Testis (tissue), 2 donors: ENCODE measurements at regions not wholly inside any gene's neighbourhood (a gene's known extent, or its start where the extent isn't known, plus 50 kb on each side); places are given as distances from the start of the nearest gene placed in this dataset.

ENCODE experiments used
- DNase-seq: peaks from one replicate; pipeline ENCODE4 v3.0.0-alpha.2; 2019
- H3K27ac ChIP-seq, 2 donors: fragments of 200-600 bp; sonication (generic); one replicate each; pipeline ENCODE4 v1.5.1; 2019
- H3K27me3 ChIP-seq: fragments of 200-600 bp; sonication (generic); one replicate; pipeline ENCODE4 v1.5.1; 2019
- H3K36me3 ChIP-seq: fragments of 200-600 bp; sonication (generic); one replicate; pipeline ENCODE4 v1.5.1; 2017; ENCODE audit warnings: low read depth; ENCODE audit errors: missing control alignments
- H3K4me1 ChIP-seq: fragments of 200-600 bp; sonication (generic); one replicate; pipeline ENCODE4 v1.5.1; 2019
- H3K4me3 ChIP-seq, 2 donors: fragments of 200-600 bp; sonication (generic); one replicate each; pipeline ENCODE4 v1.5.1; 2017 to 2019
- H3K9me3 ChIP-seq: fragments of 200-600 bp; sonication (generic); one replicate; pipeline ENCODE4 v1.5.1; 2017
- POLR2A ChIP-seq: fragments of 450-650 bp; IDR thresholded peaks from one replicate; pipeline ENCODE4 v1.6.1; 2017; ENCODE audit warnings: antibody characterized with exemption, mild to moderate bottlenecking, moderate library complexity
- WGBS, 2 donors: methylation state at CpG; one replicate each; pipeline ENCODE4 v1.1.5; 2018; 5-methylcytosine and 5-hydroxymethylcytosine counted together
- intact Hi-C: fragments of 100-400 bp; cut with DNase I; formaldehyde crosslinking; loops from one replicate; pipeline ENCODE4 v1.15.1; 2023; ENCODE audit warnings: low total_unique reads
- TF ChIP-seq, protein P1 (sequence below), 3 experiments: fragments of 450-650 bp in 2 of 3; fragments of 200-600 bp in 1 of 3; sonication (generic) in 1 of 3; IDR thresholded peaks; one replicate each; pipeline ENCODE4 v1.5.1; 2016 to 2019; ENCODE audit warnings: antibody characterized with exemption in 3 of 3, mild to moderate bottlenecking in 2 of 3, moderate library complexity in 1 of 3

DNA sequence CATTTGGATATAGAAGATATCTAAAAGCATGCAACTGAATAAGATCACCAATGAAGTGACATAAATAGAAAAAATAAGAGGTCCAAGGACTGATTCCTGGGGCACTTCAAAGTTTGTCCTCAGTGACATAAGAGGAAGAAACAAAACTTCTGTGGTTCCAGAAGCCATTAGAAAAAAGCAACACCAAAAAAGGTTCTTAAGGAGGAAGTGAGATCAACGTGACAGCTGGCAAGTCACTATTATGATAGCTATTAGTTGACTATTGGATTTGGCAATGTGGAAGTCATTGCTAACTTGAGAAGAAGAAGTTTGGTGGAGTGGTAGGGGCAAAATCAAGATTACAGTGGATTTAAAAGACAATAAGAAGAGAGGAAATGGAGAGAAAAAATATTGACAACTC is 1098.3 kb downstream of the NAALADL2 start:
- intact Hi-C loops, result no loop called here
- H3K4me3 ChIP-seq, result no peak overlapping the region
- H3K36me3 ChIP-seq, result no peaks in the 10 kb centered on the region
- H3K27me3 ChIP-seq, result no peaks in the 10 kb centered on the region
- no peak overlapping the region for H3K27ac ChIP-seq
- H3K4me1 ChIP-seq, result no peaks in the 10 kb centered on the region
- no peak for TF ChIP-seq POLR2A
- TF ChIP-seq, protein P1, sequence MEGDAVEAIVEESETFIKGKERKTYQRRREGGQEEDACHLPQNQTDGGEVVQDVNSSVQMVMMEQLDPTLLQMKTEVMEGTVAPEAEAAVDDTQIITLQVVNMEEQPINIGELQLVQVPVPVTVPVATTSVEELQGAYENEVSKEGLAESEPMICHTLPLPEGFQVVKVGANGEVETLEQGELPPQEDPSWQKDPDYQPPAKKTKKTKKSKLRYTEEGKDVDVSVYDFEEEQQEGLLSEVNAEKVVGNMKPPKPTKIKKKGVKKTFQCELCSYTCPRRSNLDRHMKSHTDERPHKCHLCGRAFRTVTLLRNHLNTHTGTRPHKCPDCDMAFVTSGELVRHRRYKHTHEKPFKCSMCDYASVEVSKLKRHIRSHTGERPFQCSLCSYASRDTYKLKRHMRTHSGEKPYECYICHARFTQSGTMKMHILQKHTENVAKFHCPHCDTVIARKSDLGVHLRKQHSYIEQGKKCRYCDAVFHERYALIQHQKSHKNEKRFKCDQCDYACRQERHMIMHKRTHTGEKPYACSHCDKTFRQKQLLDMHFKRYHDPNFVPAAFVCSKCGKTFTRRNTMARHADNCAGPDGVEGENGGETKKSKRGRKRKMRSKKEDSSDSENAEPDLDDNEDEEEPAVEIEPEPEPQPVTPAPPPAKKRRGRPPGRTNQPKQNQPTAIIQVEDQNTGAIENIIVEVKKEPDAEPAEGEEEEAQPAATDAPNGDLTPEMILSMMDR (IDR thresholded peaks at IDR 0.05), result no peak
- WGBS, 2 donors, result 70 to 87% methylated on average over 1 of the region's 1 CpG
- DNase-seq, result no peak
- no peaks in the 10 kb centered on the region for H3K9me3 ChIP-seq

- intact Hi-C loops, result no loop called here
- no peak for TF ChIP-seq POLR2A
- TF ChIP-seq, protein P1 (IDR thresholded peaks at IDR 0.05), result peak in 1 of 3 experiments; percentile 44
- WGBS, 2 donors, result 78 to 84% methylated on average over 3 of the region's 3 CpGs
- no peaks in the 10 kb centered on the region for H3K36me3 ChIP-seq
- no peak overlapping the region for H3K27ac ChIP-seq
- H3K27me3 ChIP-seq, result no peaks in the 10 kb centered on the region
- H3K4me3 ChIP-seq, result no peak overlapping the region
- no peak for DNase-seq
- no peaks in the 10 kb centered on the region for H3K9me3 ChIP-seq
- no peaks in the 10 kb centered on the region for H3K4me1 ChIP-seq
These were observed 1097.8 kb downstream of the NAALADL2 start for GRCh38 chr3:175956964-175957363.

- H3K27ac ChIP-seq, result no peak overlapping the region
- 56 to 62% methylated on average over 4 of the region's 4 CpGs for WGBS, 2 donors
These were observed 1092.0 kb downstream of the NAALADL2 start for GRCh38 chr3:175951047-175951694.

GRCh38 chr3:175948041-175948440 is 1088.9 kb downstream of the NAALADL2 start:
- DNase-seq, result no peak
- H3K27me3 ChIP-seq, result no peaks in the 10 kb centered on the region
- H3K36me3 ChIP-seq, result no peaks in the 10 kb centered on the region
- intact Hi-C loops, result no loop called here
- H3K27ac ChIP-seq, result no peak overlapping the region
- no peak overlapping the region for H3K4me3 ChIP-seq
- 92% methylated on average over 3 of the region's 3 CpGs for WGBS, 2 donors
- no peaks in the 10 kb centered on the region for H3K4me1 ChIP-seq
- H3K9me3 ChIP-seq, result no peaks in the 10 kb centered on the region
- TF ChIP-seq POLR2A, result no peak
- TF ChIP-seq, protein P1 (IDR thresholded peaks at IDR 0.05), result no peak

More at GRCh38 chr3:175951047-175951694, 1092.0 kb downstream of the NAALADL2 start:
- TF ChIP-seq POLR2A, result no peak
- TF ChIP-seq, protein P1 (IDR thresholded peaks at IDR 0.05), result no peak
- Histone ChIP-seq H3K4me3 (no peak overlapping the region), H3K9me3 (no peaks in the 10 kb centered on the region), H3K4me1 (no peaks in the 10 kb centered on the region), H3K27me3 (no peaks in the 10 kb centered on the region), H3K36me3 (no peaks in the 10 kb centered on the region)
- intact Hi-C loops, result no loop called here
- no peak for DNase-seq

- peak; percentile 63 for DNase-seq
- intact Hi-C loops, result no loop called here
These were observed 1082.2 kb downstream of the NAALADL2 start for GRCh38 chr3:175941352-175941751.

More at GRCh38 chr3:175941352-175941751, 1082.2 kb downstream of the NAALADL2 start:
- no peaks in the 10 kb centered on the region for H3K9me3 ChIP-seq
- no peaks in the 10 kb centered on the region for H3K27me3 ChIP-seq
- H3K4me1 ChIP-seq, result no peaks in the 10 kb centered on the region
- TF ChIP-seq, protein P1 (IDR thresholded peaks at IDR 0.05), result peak; percentile 29 to 60 (median 38)
- no peak for TF ChIP-seq POLR2A
- H3K36me3 ChIP-seq, result no peaks in the 10 kb centered on the region
- no peak overlapping the region for H3K27ac ChIP-seq
- no peak overlapping the region for H3K4me3 ChIP-seq
